IPS-15b (cell line): ENCODE measurements at regions not wholly inside any gene's neighbourhood (a gene's known extent, or its start where the extent isn't known, plus 50 kb on each side); places are given as distances from the start of the nearest gene placed in this dataset.

ENCODE experiments used
- H3K27me3 ChIP-seq: one replicate; pipeline ENCODE4 v1.6.1; 2013; ENCODE audit warnings: low read length; ENCODE audit not compliant: control insufficient read depth, insufficient read depth
- H3K36me3 ChIP-seq: one replicate; pipeline ENCODE4 v1.6.1; 2013; ENCODE audit warnings: low read length; ENCODE audit not compliant: control insufficient read depth, insufficient read depth
- H3K4me1 ChIP-seq: one replicate; pipeline ENCODE4 v1.6.1; 2013; ENCODE audit warnings: mild to moderate bottlenecking, low read length; ENCODE audit not compliant: control insufficient read depth, insufficient read depth
- H3K4me3 ChIP-seq: one replicate; pipeline ENCODE4 v1.5.1; 2013; ENCODE audit warnings: low read depth, low read length
- H3K9ac ChIP-seq: one replicate; pipeline ENCODE4 v1.6.1; 2013; ENCODE audit warnings: low read depth, mild to moderate bottlenecking, low read length
- H3K9me3 ChIP-seq: one replicate; pipeline ENCODE4 v1.6.1; 2013; ENCODE audit warnings: mild to moderate bottlenecking, low read length; ENCODE audit not compliant: control insufficient read depth, insufficient read depth

- Histone ChIP-seq H3K27me3 (no peaks in the 10 kb centered on the region), H3K9ac (no peak overlapping the region), H3K36me3 (no peaks in the 10 kb centered on the region), H3K4me3 (no peak overlapping the region), H3K9me3 (no peaks in the 10 kb centered on the region), H3K4me1 (no peaks in the 10 kb centered on the region)
These were observed 483.7 kb downstream of the TAF11L14 start for GRCh38 chr5:18117968-18118367.

DNA sequence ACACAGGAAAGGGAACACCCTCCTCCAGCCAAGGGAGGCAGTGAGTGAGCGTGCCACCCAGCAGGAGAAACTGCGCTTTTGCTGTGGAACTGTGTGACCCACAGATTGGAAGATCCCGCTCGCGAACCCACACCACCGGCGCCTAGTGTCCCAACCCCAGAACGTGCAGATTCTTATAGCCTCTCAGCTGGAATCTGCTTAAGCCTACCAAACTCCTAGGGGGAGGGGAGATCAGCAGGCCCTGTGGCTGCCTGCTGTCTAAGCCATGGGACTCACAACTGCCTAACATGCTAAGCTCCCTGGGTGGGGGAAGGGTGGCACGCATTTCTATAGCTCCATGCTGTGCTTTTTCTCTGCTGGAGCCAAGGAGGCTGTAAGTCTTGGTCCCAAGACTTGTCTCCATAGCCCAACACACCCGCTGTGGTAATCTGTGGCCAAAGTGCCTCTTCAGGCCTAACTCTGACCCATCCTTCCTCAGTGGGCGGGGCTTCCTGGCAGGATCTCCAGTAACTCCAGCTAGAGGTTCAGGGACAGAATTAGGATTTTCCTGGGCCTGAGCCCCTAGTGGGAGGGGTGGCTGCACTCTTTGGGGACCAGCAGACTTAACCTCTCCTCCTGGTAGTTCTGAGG is 485.0 kb downstream of the TAF11L14 start:
- no peak overlapping the region for H3K9ac ChIP-seq
- no peaks in the 10 kb centered on the region for H3K4me1 ChIP-seq
- H3K27me3 ChIP-seq, result no peaks in the 10 kb centered on the region
- H3K4me3 ChIP-seq, result no peak overlapping the region
- no peaks in the 10 kb centered on the region for H3K36me3 ChIP-seq
- no peaks in the 10 kb centered on the region for H3K9me3 ChIP-seq

DNA sequence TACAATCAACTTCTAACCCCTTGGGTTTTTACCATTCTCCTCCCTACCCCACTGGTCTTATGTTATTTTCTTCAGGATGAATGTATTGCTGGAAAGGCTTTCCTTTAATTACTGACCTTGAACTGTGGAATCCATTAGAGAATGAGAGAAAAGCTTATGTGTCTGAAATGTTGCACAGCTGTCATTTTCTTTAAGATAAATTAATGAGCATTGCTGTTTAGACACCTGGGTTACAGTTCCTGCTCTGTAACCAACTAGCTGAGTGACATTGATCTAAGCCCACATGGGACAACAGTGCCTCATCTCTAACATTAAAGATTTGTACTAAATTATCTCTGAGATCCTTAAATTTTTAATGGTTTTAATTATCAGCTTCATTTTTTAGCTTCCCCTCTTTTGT is 507.0 kb downstream of the TAF11L14 start:
- Histone ChIP-seq H3K9ac (no peak overlapping the region), H3K9me3 (no peaks in the 10 kb centered on the region), H3K36me3 (no peaks in the 10 kb centered on the region), H3K4me1 (no peaks in the 10 kb centered on the region), H3K4me3 (no peak overlapping the region), H3K27me3 (no peaks in the 10 kb centered on the region)

DNA sequence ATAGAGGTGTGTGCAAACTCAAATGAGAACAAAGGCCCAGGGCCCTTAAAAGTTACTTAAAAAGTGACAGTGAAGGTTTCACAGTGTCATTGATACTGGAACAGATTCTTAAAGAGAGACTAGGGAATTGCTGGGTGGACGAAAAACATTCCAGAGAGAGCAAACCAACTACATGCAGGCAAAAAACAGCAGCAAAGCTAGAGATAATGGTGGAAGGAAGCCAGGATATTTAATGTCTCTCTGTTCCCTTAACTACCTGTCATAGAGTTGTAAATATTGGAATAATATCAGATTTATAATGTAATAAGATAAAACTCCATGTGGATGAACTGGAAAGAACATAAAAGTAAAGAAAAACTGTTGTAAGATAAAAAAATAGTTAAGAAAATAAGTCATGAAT is 508.6 kb downstream of the TAF11L14 start:
- Histone ChIP-seq H3K4me1 (no peaks in the 10 kb centered on the region), H3K9me3 (no peaks in the 10 kb centered on the region), H3K4me3 (no peak overlapping the region), H3K36me3 (no peaks in the 10 kb centered on the region), H3K9ac (no peak overlapping the region), H3K27me3 (no peaks in the 10 kb centered on the region)

DNA sequence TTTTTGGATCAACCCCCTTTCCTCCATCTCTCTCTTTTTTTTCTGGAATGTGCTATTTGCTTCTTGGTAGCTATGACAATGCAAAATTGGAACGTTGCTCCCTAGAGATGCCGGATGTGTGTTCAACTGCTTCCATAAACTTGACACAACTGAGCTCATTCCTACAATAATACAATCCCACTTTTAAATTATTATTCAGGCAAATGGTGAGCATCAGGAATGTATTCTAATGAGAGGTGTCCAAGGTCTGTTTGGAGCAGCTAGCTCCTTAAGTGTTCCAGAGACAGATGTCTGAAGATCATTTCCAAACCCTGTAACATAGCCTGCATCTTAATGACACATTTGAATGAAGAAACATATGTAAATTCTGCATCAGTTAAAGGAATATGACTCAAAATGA is 518.4 kb downstream of the TAF11L14 start:
- Histone ChIP-seq H3K27me3 (no peaks in the 10 kb centered on the region), H3K9me3 (no peaks in the 10 kb centered on the region), H3K4me1 (no peaks in the 10 kb centered on the region), H3K9ac (no peak overlapping the region), H3K4me3 (no peak overlapping the region), H3K36me3 (no peaks in the 10 kb centered on the region)

DNA sequence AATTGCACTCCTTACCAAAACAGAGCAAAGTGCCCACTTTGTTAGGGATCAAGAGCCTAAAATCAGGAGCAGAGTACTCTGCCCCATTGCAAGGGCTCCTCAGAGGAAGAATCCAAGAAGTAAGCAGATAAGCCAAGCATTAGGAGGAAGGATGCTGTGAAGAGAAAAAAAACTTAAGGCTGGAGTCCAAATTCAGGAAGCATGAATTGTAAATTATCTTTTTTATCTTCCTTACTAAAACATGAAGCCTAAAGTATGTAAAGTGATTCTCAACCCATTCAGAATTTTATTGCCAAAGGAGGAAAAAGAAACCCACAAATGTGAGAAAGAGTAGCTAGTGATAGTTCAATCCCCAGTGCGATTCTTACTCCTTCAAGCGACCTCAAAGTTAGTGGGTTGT is 523.9 kb downstream of the TAF11L14 start:
- Histone ChIP-seq H3K27me3 (no peaks in the 10 kb centered on the region), H3K36me3 (no peaks in the 10 kb centered on the region), H3K9me3 (no peaks in the 10 kb centered on the region), H3K4me1 (no peaks in the 10 kb centered on the region), H3K4me3 (no peak overlapping the region), H3K9ac (no peak overlapping the region)

GRCh38 chr5:18159331-18159730 is 525.1 kb downstream of the TAF11L14 start:
- Histone ChIP-seq H3K4me3 (no peak overlapping the region), H3K4me1 (no peaks in the 10 kb centered on the region), H3K9me3 (no peaks in the 10 kb centered on the region), H3K27me3 (no peaks in the 10 kb centered on the region), H3K9ac (no peak overlapping the region), H3K36me3 (no peaks in the 10 kb centered on the region)

DNA sequence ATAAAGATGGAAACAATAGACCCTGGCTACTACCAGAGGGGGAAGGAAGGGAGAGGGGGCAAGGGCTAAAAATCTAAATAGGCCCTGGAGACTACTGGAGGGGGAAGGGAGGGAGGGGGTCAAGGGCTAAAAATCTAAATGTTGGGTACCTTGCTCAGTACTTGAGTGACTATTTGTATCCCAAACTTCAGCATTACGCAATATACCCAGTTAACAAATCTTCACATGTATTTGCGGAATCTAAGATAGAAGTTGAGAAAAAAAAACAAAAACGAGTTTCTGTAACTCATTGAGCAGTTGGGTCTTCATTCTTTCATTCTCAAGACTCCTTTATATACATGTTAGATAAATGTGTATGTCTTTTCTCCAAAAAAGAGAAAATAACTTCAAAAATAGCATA is 537.4 kb downstream of the TAF11L14 start:
- no peaks in the 10 kb centered on the region for H3K9me3 ChIP-seq
- H3K4me1 ChIP-seq, result no peaks in the 10 kb centered on the region
- H3K27me3 ChIP-seq, result no peaks in the 10 kb centered on the region
- H3K4me3 ChIP-seq, result no peak overlapping the region
- H3K36me3 ChIP-seq, result no peaks in the 10 kb centered on the region
- no peak overlapping the region for H3K9ac ChIP-seq

DNA sequence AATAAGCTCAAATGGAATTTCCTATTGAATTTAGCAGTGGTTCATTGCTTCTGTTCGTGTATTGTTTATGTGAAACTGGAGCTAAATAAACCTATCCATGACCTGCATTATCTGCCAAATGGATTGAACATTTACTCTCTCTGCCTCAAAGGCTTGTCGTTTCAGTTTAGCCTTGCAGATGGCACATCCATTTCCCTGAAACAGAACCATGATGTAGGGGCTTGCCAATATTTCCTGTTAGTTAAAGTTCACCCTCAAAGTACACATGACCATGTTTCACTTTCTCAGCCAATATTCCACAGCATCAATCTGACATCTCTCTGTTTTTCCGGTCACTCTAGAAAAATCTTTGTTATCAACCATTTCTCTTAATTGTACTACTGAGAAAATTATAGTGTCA is 545.3 kb downstream of the TAF11L14 start:
- H3K4me1 ChIP-seq, result no peaks in the 10 kb centered on the region
- no peak overlapping the region for H3K9ac ChIP-seq
- no peak overlapping the region for H3K4me3 ChIP-seq
- no peaks in the 10 kb centered on the region for H3K27me3 ChIP-seq
- H3K9me3 ChIP-seq, result no peaks in the 10 kb centered on the region
- no peaks in the 10 kb centered on the region for H3K36me3 ChIP-seq

- H3K4me1 ChIP-seq, result no peaks in the 10 kb centered on the region
- no peaks in the 10 kb centered on the region for H3K36me3 ChIP-seq
- no peak overlapping the region for H3K9ac ChIP-seq
- no peak overlapping the region for H3K4me3 ChIP-seq
- no peaks in the 10 kb centered on the region for H3K27me3 ChIP-seq
- H3K9me3 ChIP-seq, result no peaks in the 10 kb centered on the region
These were observed 547.3 kb downstream of the TAF11L14 start for GRCh38 chr5:18181575-18181974.

DNA sequence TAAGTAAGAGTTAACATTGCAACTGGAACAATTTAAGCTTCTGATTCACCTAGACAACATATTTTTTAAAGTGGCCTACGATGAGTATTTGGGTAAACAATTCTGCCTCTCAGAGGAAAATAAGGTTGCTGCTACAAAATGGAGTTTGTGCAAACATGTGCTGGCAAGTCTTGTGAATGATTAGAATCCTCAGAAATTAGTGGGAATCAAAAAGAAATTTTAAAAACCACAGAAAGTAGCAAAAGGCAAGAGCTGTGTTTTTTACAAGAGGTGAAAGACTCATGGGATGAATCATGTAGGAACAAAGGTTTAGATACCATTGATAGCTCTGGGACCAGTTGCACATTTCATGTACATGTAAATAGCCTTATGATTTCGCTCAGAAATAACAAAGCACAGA is 561.6 kb downstream of the TAF11L14 start:
- H3K27me3 ChIP-seq, result no peaks in the 10 kb centered on the region
- H3K9me3 ChIP-seq, result peaks cover 11% of the 10 kb centered on the region
- H3K36me3 ChIP-seq, result no peaks in the 10 kb centered on the region
- no peak overlapping the region for H3K4me3 ChIP-seq
- H3K4me1 ChIP-seq, result no peaks in the 10 kb centered on the region
- H3K9ac ChIP-seq, result no peak overlapping the region

GRCh38 chr5:18197734-18198133 is 563.5 kb downstream of the TAF11L14 start:
- no peaks in the 10 kb centered on the region for H3K4me1 ChIP-seq
- H3K4me3 ChIP-seq, result no peak overlapping the region
- peaks cover 11% of the 10 kb centered on the region for H3K9me3 ChIP-seq
- no peaks in the 10 kb centered on the region for H3K27me3 ChIP-seq
- no peak overlapping the region for H3K9ac ChIP-seq
- no peaks in the 10 kb centered on the region for H3K36me3 ChIP-seq
